Calu3 (cell line): ENCODE measurements at regions not wholly inside any gene's neighbourhood (a gene's known extent, or its start where the extent isn't known, plus 50 kb on each side); places are given as distances from the start of the nearest gene placed in this dataset.

ENCODE experiments used
- BruUV-seq: library from RNA; stranded (reverse); fragments of 400-500 nt; replicated peaks from 2 replicates; lab custom pipeline; 2021; lab: Mats Ljungman, UMichigan
- CTCF ChIA-PET: fragments of 300-600 bp; sonication (Branson Sonifier 250); formaldehyde crosslinking; loops from one replicate; lab custom pipeline; 2022; ENCODE audit warnings: antibody characterized with exemption; lab: Charles Lee
- DNase-seq: peaks from one replicate; pipeline ENCODE4 v3.0.0; 2022
- H3K27ac Mint-ChIP-seq: one replicate; pipeline ENCODE4 v1.8.0; 2022; ENCODE audit warnings: mixed read lengths; ENCODE audit not compliant: unreplicated experiment
- H3K27me3 Mint-ChIP-seq: one replicate; pipeline ENCODE4 v1.8.0; 2022; ENCODE audit warnings: mixed read lengths; ENCODE audit not compliant: unreplicated experiment
- H3K36me3 Mint-ChIP-seq: one replicate; pipeline ENCODE4 v1.8.0; 2022; ENCODE audit warnings: mild to moderate bottlenecking, moderate library complexity, mixed read lengths; ENCODE audit not compliant: insufficient read depth, unreplicated experiment
- H3K4me1 Mint-ChIP-seq: one replicate; pipeline ENCODE4 v1.8.0; 2022; ENCODE audit warnings: mild to moderate bottlenecking, low read depth, mixed read lengths; ENCODE audit not compliant: unreplicated experiment
- H3K4me3 Mint-ChIP-seq: one replicate; pipeline ENCODE4 v1.8.0; 2022; ENCODE audit warnings: mild to moderate bottlenecking, low read depth, moderate library complexity, mixed read lengths; ENCODE audit not compliant: unreplicated experiment
- H3K9me3 Mint-ChIP-seq: one replicate; pipeline ENCODE4 v1.8.0; 2022; ENCODE audit warnings: low read depth, mixed read lengths; ENCODE audit not compliant: unreplicated experiment
- intact Hi-C: fragments of 100-400 bp; cut with micrococcal nuclease; formaldehyde crosslinking; loops from one replicate; pipeline ENCODE4 v1.10.0; 2022; ENCODE audit not compliant: unreplicated experiment
- TF ChIP-seq, protein P1 (sequence below): fragments of 200-600 bp; IDR thresholded peaks from one replicate; pipeline ENCODE4 v1.8.0; 2022; ENCODE audit warnings: antibody characterized with exemption; ENCODE audit not compliant: unreplicated experiment

GRCh38 chr11:90343673-90344072, 120.8 kb upstream of the CHORDC1 start:
- CTCF ChIA-PET: no interaction called here
- Mint-ChIP-seq H3K27me3 (no peaks in the 10 kb centered on the region), H3K4me3 (no peak overlapping the region), H3K9me3 (no peaks in the 10 kb centered on the region), H3K27ac (no peak overlapping the region), H3K36me3 (no peaks in the 10 kb centered on the region), H3K4me1 (no peaks in the 10 kb centered on the region)
- no peak for DNase-seq
- no TSS peak for BruUV-seq
- TF ChIP-seq, protein P1, sequence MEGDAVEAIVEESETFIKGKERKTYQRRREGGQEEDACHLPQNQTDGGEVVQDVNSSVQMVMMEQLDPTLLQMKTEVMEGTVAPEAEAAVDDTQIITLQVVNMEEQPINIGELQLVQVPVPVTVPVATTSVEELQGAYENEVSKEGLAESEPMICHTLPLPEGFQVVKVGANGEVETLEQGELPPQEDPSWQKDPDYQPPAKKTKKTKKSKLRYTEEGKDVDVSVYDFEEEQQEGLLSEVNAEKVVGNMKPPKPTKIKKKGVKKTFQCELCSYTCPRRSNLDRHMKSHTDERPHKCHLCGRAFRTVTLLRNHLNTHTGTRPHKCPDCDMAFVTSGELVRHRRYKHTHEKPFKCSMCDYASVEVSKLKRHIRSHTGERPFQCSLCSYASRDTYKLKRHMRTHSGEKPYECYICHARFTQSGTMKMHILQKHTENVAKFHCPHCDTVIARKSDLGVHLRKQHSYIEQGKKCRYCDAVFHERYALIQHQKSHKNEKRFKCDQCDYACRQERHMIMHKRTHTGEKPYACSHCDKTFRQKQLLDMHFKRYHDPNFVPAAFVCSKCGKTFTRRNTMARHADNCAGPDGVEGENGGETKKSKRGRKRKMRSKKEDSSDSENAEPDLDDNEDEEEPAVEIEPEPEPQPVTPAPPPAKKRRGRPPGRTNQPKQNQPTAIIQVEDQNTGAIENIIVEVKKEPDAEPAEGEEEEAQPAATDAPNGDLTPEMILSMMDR: no peak
- intact Hi-C loops: no loop called here

- no peak overlapping the region for H3K4me3 Mint-ChIP-seq
- H3K4me1 Mint-ChIP-seq: no peaks in the 10 kb centered on the region
- CTCF ChIA-PET: no interaction called here
- no peaks in the 10 kb centered on the region for H3K36me3 Mint-ChIP-seq
- DNase-seq: no peak
- TF ChIP-seq, protein P1: no peak
- no peaks in the 10 kb centered on the region for H3K27me3 Mint-ChIP-seq
- no peak overlapping the region for H3K27ac Mint-ChIP-seq
- no peaks in the 10 kb centered on the region for H3K9me3 Mint-ChIP-seq
- intact Hi-C loops: no loop called here
- BruUV-seq: no TSS peak
Observed at GRCh38 chr11:90341986-90342385, 119.1 kb upstream of the CHORDC1 start.

- TF ChIP-seq, protein P1: no peak
- H3K27ac Mint-ChIP-seq: no peak overlapping the region
- no TSS peak for BruUV-seq
- no peaks in the 10 kb centered on the region for H3K27me3 Mint-ChIP-seq
- H3K36me3 Mint-ChIP-seq: no peaks in the 10 kb centered on the region
- H3K4me1 Mint-ChIP-seq: no peaks in the 10 kb centered on the region
- no peaks in the 10 kb centered on the region for H3K9me3 Mint-ChIP-seq
- no peak overlapping the region for H3K4me3 Mint-ChIP-seq
- CTCF ChIA-PET: no interaction called here
- DNase-seq: peak; percentile 19
- intact Hi-C loops: no loop called here
Observed at GRCh38 chr11:90332415-90332814, 109.6 kb upstream of the CHORDC1 start.

GRCh38 chr11:90330632-90331031, 107.8 kb upstream of the CHORDC1 start:
- DNase-seq: no peak
- Mint-ChIP-seq H3K27me3 (no peaks in the 10 kb centered on the region), H3K27ac (no peak overlapping the region), H3K36me3 (no peaks in the 10 kb centered on the region), H3K4me1 (no peaks in the 10 kb centered on the region), H3K4me3 (no peak overlapping the region), H3K9me3 (no peaks in the 10 kb centered on the region)
- no TSS peak for BruUV-seq
- CTCF ChIA-PET: no interaction called here
- TF ChIP-seq, protein P1: no peak
- intact Hi-C loops: no loop called here
